ENCODE measurements at regions not wholly inside any gene's neighbourhood (a gene's known extent, or its start where the extent isn't known, plus 50 kb on each side); places are given as distances from the start of the nearest gene placed in this dataset.

- H4K91ac ChIP-seq (ENCODE audit: insufficient read depth, low read depth, low read length) = no peak overlapping the region
- TF ChIP-seq CEBPB (IDR thresholded peaks at IDR 0.05; ENCODE audit: low read depth, low read length) (0 out of 2 replicates have a peak, but pooled peaks have one; percentile 26), SMC3 (IDR thresholded peaks at IDR 0.05; ENCODE audit: low read depth, low read length) (no peak)
- no peak overlapping the region for H4K8ac ChIP-seq (ENCODE audit: low read depth in 2 of 2, low read length in 2 of 2)
- H3K14ac ChIP-seq (replicated peaks; ENCODE audit: low read depth, low read length) = no peak overlapping the region
- H2BK20ac ChIP-seq (ENCODE audit: low read depth, low read length) = no peak overlapping the region
- ATAC-seq (ENCODE audit: low read depth) (no peak), DNase-seq (no peak)
- no peak overlapping the region for H3K9ac ChIP-seq (ENCODE audit: low read depth, low read length)
- H3K79me1 ChIP-seq (ENCODE audit: low read depth in 1 of 2, low read length in 2 of 2) = no peaks in the 10 kb centered on the region
- H2AK9ac ChIP-seq (replicated peaks; ENCODE audit: low read depth, low read length, poor library complexity) = no peak overlapping the region
- no peak overlapping the region for H3K4ac ChIP-seq (ENCODE audit: low read depth, low read length)
- H3K27me3 ChIP-seq (ENCODE audit: control insufficient read depth, insufficient read depth, low read length) = no peaks in the 10 kb centered on the region
- H4K20me1 ChIP-seq (ENCODE audit: insufficient read depth, low read length) = no peaks in the 10 kb centered on the region
- no peak overlapping the region for H2BK15ac ChIP-seq (ENCODE audit: low read depth, low read length)
- no peak overlapping the region for H3K4me2 ChIP-seq (ENCODE audit: low read depth, low read length)
- H3K56ac ChIP-seq (ENCODE audit: extremely low read depth, insufficient read depth, low read length) = no peak overlapping the region
- no peak overlapping the region for H3K27ac ChIP-seq (ENCODE audit: insufficient read depth, low read length)
- no peaks in the 10 kb centered on the region for H3K9me3 ChIP-seq (ENCODE audit: control insufficient read depth, insufficient read depth, low read length)
- in situ Hi-C loops (cut with MboI; ENCODE audit: low sequenced_read_pairs) = no loop called here
- H3K18ac ChIP-seq (ENCODE audit: low read depth, low read length) = no peak overlapping the region
- WGBS, 2 experiments (ENCODE audit: extremely low coverage in 2 of 2, insufficient read length in 1 of 2) = no CpG with 5 or more reads among the region's 2 CpGs
- no peak overlapping the region for H2AK5ac ChIP-seq (ENCODE audit: low read depth, low read length)
- ChIA-PET POLR2A (ENCODE audit: unreplicated experiment) (no interaction called here), CTCF (no interaction called here)
- H3K23ac ChIP-seq (ENCODE audit: low read depth, low read length) = no peak overlapping the region
- intact Hi-C loops (cut with micrococcal nuclease) = loop anchor here (10.0 kb wide), 1 partner anchor 788 kb away; no protein-coding TSS in a partner anchor
- no TSS peak for BruUV-seq (replicated peaks)
- peaks cover 5% of the 10 kb centered on the region for H3K4me1 ChIP-seq (ENCODE audit: control insufficient read depth, insufficient read depth, low read length)
- no peak overlapping the region for H4K5ac ChIP-seq (ENCODE audit: low read depth, low read length)
- no peak overlapping the region for H3K4me3 ChIP-seq (ENCODE audit: insufficient read depth, low read depth, low read length)
- dilution Hi-C loops (cut with HindIII; ENCODE audit: low sequenced_read_pairs, unreplicated experiment) = no loop called here
- H3K36me3 ChIP-seq (ENCODE audit: control insufficient read depth, insufficient read depth, low read length) = no peaks in the 10 kb centered on the region
- no peaks in the 10 kb centered on the region for H3K9me1 ChIP-seq (ENCODE audit: insufficient read depth, low read length)
- no peak overlapping the region for H2BK5ac ChIP-seq (ENCODE audit: low read depth, low read length, poor library complexity, severe bottlenecking)
- H2AFZ ChIP-seq (replicated peaks; ENCODE audit: low read length, poor library complexity) = no peak overlapping the region
- H2BK120ac ChIP-seq (ENCODE audit: low read depth, low read length) = no peak overlapping the region
These were observed 625.2 kb upstream of the CELF2 start for GRCh38 chr10:10392511-10392910.

All from IMR-90 (cell line).